ENCODE measurements at regions not wholly inside any gene's neighbourhood (a gene's known extent, or its start where the extent isn't known, plus 50 kb on each side); places are given as distances from the start of the nearest gene placed in this dataset.
"Not testable (repeated sequence)": the region's sequence is repeated elsewhere in the genome, so short reads cannot be mapped to it uniquely, and the experiment has no call there.

DNA sequence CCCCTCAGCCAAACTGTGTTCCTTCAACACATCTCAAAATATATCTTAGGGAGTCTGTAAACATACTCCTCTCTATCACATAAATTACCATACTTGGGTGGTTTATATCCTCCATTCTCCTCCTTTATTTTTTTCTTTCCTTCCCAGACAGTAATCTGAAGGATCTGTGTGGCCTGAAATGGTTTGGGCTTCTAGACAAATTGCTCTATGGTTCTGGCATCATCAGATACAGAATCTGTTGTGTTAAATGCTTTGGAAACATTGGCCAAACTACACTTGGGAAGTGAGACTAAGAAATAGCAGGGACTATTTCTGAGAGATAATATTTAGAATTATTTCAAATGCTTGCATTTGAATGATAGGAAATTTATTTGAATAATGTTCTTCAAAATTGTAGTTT is 353.0 kb upstream of the KCND2 start:
- no peak for DNase-seq
- H3K4me1 Mint-ChIP-seq (ENCODE audit: low read depth): no peaks in the 10 kb centered on the region
- ATAC-seq: no peak
- no peaks in the 10 kb centered on the region for H3K27me3 Mint-ChIP-seq (ENCODE audit: low read depth)
- H3K4me3 Mint-ChIP-seq: no peak overlapping the region
- peaks cover 15% of the 10 kb centered on the region for H3K9me3 Mint-ChIP-seq
- H3K36me3 Mint-ChIP-seq (ENCODE audit: insufficient read depth): no peaks in the 10 kb centered on the region

DNA sequence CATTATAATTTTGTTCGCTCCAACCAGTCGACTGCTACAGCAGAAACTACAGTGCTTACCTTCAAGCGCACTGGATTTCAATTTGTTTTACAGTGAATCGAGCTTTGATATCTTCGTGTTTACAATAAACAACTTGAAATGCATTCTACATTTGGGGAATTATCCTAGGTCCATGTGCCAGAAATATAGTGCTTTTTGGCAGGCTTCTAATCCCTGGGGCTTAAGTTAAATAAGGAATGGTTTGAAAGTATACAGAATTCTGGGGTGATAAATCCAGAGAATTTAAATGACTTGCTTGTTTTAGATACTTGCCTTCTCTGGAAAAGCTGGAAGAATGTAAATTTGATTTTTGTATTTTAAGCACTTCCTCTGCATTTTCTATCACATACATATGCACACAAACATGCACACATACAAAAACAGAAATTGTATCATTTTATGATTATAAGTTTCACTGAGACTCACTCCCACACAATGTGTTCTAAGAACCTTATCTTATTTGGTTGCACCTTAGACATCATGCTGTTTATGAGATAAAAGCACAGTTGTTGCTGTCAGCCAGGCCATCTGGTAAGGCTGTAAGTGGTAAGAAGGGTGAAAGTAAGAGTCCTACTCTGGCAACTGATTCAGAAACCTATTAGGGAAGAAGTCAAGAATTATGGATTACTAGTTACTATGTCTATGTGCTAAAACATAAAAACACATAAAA is 347.2 kb upstream of the KCND2 start:
- peaks cover 7% of the 10 kb centered on the region for H3K9me3 Mint-ChIP-seq
- H3K27me3 Mint-ChIP-seq (ENCODE audit: low read depth): no peaks in the 10 kb centered on the region
- no peak for ATAC-seq

DNA sequence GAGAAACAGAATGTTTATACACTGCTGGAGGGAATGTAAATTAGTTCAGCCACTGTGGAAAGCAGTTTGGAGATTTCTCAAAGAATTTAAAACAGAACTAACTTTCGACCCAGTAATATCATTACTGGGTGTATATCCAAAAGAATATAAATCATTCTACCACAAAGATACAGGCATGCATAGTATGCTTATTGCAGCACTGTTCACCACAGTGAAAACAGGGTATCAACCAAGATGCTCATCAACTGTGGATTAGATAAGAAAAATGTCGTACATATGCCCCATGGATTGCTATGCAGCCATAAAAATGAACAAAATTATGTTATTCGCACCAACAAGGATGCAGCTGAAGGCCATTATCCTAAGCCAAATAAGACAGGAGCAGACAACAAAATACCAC is 343.1 kb upstream of the KCND2 start:
- ATAC-seq (no peak), DNase-seq (no peak)
- peaks cover 7% of the 10 kb centered on the region for H3K9me3 Mint-ChIP-seq
- H3K4me1 Mint-ChIP-seq (ENCODE audit: low read depth): no peaks in the 10 kb centered on the region
- no peaks in the 10 kb centered on the region for H3K27me3 Mint-ChIP-seq (ENCODE audit: low read depth)
- H3K4me3 Mint-ChIP-seq: no peak overlapping the region
- H3K36me3 Mint-ChIP-seq (ENCODE audit: insufficient read depth): no peaks in the 10 kb centered on the region

More for the DNA sequence above, 347.2 kb upstream of the KCND2 start:
- no peak for DNase-seq
- Mint-ChIP-seq H3K4me3 (no peak overlapping the region), H3K36me3 (ENCODE audit: insufficient read depth) (no peaks in the 10 kb centered on the region), H3K4me1 (ENCODE audit: low read depth) (no peaks in the 10 kb centered on the region)

DNA sequence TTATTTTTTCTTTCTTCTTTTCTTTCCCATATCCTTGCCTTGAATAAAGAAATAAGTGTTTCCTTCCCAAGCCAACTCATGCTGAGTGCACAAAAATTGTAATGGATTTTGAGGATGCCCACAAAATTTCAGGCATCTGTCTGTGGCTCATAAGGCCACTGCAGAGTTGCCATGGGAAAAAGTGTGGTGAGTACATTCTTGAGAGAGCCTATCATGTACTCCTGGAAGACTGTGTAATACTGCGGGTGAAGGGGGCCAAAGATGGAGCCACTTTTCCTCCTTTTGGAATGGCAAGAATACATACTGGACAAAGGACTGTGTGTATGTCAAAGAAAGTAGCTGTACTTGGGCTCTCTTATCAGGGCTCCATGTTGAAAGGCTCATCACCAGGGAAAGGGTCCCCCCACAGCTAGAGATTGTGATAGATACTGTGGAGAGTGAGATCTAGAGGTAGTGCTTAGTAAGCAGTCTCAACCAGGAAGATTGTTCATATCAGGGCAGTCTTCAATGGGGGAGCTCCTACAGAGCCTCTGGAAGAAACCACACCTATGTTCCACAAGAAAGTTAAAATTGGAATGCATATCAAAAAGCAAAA is 341.6 kb upstream of the KCND2 start:
- DNase-seq (no peak), ATAC-seq (no peak)
- Mint-ChIP-seq H3K9me3 (peaks cover 3% of the 10 kb centered on the region), H3K27me3 (ENCODE audit: low read depth) (no peaks in the 10 kb centered on the region), H3K4me3 (no peak overlapping the region), H3K4me1 (ENCODE audit: low read depth) (no peaks in the 10 kb centered on the region), H3K36me3 (ENCODE audit: insufficient read depth) (no peaks in the 10 kb centered on the region)

DNA sequence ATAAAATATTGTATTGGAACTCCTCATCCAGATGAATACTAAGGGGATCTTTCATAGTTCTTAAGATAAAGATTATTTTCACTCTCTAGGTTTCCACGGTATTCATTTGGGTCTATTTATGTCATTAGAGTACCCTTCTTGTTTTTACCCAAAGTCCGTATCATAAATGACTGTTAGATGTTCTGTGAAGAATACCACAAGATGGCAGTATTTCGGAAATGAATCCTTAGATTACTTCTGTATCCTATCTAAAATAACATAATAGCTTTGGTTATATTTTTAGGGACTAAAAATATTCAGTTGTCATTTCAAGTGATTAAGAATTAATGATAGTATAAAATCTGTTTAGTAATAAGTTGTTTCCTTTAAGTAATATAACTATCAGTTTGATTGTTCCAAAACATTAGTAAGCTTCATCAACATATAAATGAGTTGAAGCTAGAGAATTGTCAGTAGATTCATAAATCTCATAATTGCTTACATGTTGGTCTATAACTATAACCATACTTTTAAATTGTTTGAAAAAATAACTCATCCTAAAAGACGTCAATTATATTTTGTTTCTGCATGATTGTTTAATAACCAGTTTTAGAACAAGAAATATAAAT is 337.5 kb upstream of the KCND2 start:
- no peaks in the 10 kb centered on the region for H3K27me3 Mint-ChIP-seq (ENCODE audit: low read depth)
- no peak for ATAC-seq
- no peaks in the 10 kb centered on the region for H3K36me3 Mint-ChIP-seq (ENCODE audit: insufficient read depth)
- no peak overlapping the region for H3K4me3 Mint-ChIP-seq
- no peaks in the 10 kb centered on the region for H3K9me3 Mint-ChIP-seq
- DNase-seq: no peak
- no peaks in the 10 kb centered on the region for H3K4me1 Mint-ChIP-seq (ENCODE audit: low read depth)

DNA sequence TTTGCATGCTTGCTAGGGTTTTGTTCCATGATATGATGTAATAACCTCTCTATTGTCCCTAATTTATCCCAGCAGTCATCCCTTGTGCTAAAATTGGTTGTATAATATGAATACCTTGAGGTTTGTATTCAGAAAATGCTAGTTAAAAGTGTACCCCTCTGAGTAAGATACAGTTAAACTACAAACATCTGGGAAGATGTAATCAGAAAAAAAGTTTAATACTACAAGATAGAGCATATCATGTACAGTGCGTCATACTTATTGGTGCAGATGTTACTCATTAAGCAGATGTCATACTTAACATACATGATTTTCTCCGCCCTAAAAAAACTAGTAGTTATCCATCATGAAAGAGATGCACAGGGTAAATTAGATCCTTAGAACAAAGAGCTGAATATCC is 336.1 kb upstream of the KCND2 start:
- Mint-ChIP-seq H3K36me3 (ENCODE audit: insufficient read depth) (no peaks in the 10 kb centered on the region), H3K9me3 (no peaks in the 10 kb centered on the region), H3K4me1 (ENCODE audit: low read depth) (no peaks in the 10 kb centered on the region), H3K4me3 (no peak overlapping the region), H3K27me3 (ENCODE audit: low read depth) (no peaks in the 10 kb centered on the region)
- no peak for DNase-seq
- no peak for ATAC-seq

DNA sequence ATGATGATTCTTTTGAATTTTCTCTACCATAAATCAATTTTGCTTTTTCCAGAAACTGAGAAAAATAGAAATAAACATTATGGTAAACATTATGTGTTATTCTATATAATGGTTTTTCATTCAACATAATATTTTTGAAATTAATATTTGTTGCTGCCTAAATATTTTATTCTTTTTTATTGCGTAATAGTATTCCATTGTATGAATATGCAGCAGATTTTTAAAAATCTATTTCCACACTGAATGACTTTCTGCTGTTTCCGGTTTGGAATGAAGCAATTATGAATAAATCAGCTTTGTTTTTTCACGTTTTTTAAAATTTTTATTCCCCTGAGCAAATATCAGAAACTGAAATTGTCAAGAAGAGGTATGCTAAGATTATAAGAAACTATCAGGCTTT is 335.2 kb upstream of the KCND2 start:
- Mint-ChIP-seq H3K4me3 (no peak overlapping the region), H3K4me1 (ENCODE audit: low read depth) (no peaks in the 10 kb centered on the region), H3K9me3 (no peaks in the 10 kb centered on the region), H3K27me3 (ENCODE audit: low read depth) (no peaks in the 10 kb centered on the region), H3K36me3 (ENCODE audit: insufficient read depth) (no peaks in the 10 kb centered on the region)
- DNase-seq: no peak
- no peak for ATAC-seq

DNA sequence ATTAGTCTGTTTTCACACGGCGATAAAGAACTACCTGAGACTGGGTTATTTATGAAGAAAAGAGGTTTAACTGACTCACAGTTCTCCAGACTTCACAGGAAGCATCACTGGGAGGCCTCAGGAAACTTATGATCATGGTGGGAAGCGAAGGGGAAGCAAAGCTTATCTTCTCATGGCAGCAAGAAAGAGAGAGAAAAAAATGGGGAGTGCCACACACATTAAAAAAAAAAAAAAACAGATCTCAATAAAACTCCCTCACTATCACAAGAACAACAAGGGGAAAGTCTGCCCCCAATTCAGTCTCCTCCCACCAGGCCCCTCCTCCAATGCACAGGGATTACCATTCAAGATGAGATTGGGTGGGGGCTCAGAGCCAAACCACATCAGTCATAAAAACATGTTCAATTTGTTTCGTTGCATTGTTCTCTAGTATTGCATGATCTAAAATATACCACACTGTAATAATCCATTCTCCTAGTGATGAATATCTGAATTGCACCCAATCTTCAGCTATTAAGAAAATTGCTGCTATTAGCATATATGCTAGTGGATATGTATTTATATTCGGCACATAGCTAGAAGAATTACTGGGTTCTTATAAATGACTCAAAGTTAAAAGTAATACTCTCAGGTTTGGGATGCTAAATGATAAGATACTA is 328.9 kb upstream of the KCND2 start:
- DNase-seq (no peak), ATAC-seq (no peak)
- Mint-ChIP-seq H3K36me3 (ENCODE audit: insufficient read depth) (no peaks in the 10 kb centered on the region), H3K4me3 (no peak overlapping the region), H3K27me3 (ENCODE audit: low read depth) (no peaks in the 10 kb centered on the region), H3K9me3 (no peaks in the 10 kb centered on the region), H3K4me1 (ENCODE audit: low read depth) (no peaks in the 10 kb centered on the region)

DNA sequence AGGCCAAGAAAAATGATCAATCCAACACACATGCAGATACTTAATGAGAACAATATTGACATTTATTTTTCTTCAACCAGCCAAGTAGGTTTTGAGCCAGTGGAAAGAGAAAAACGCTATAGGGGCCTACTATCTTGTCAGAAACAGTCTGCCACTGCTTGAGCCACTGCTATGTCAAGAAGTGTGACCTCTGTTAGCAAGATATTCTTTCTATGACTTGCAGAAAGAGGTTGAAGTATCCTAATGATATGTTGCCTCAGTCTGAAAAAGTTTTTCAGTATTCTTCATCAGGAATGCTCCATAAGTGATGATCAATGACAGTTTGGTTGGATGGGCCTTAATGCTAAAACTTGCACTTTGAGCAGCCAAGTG is 328.4 kb upstream of the KCND2 start:
- ATAC-seq (no peak), DNase-seq (no peak)
- Mint-ChIP-seq H3K9me3 (no peaks in the 10 kb centered on the region), H3K27me3 (ENCODE audit: low read depth) (no peaks in the 10 kb centered on the region), H3K4me1 (ENCODE audit: low read depth) (no peaks in the 10 kb centered on the region), H3K36me3 (ENCODE audit: insufficient read depth) (no peaks in the 10 kb centered on the region), H3K4me3 (no peak overlapping the region)

DNA sequence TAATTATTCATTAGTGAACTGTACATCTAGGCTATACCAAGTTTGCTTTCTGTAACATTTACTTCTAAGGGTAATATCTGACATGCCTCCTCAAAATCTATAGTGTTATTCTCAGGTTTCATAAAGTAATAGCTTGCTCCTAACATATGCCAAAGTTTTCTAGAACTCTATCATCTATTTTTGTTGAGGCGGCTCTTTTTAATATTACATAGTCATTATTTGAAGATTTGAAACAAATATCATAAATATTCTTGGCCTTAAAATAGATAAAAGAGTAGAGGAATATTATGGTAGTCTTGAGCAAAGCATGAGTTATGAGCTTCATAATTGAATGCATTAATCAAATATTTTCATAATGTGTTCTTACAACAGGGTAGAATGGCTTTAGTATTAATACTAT is 327.2 kb upstream of the KCND2 start:
- DNase-seq: no peak
- Mint-ChIP-seq H3K4me3 (no peak overlapping the region), H3K9me3 (no peaks in the 10 kb centered on the region), H3K36me3 (ENCODE audit: insufficient read depth) (no peaks in the 10 kb centered on the region), H3K4me1 (ENCODE audit: low read depth) (no peaks in the 10 kb centered on the region), H3K27me3 (ENCODE audit: low read depth) (no peaks in the 10 kb centered on the region)
- ATAC-seq: no peak

DNA sequence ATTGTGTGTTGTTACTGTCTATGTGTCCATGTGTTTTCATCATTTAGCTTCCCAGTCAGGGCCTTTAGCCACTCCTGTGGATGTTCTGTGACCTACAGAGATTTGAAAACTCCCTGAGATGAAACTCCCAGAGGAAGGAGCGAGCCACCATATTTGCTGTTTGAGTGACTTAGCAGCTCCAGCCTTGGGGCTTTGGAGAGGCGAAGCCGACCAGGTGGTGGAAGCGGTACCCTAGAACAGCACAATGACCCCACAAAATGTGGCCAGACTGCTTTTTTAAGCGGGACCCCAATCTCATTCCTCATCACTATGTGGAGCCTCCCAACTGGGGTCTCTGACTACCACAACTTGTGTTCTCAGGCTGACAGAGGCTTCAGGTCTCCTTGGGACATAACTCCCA is 323.9 kb upstream of the KCND2 start:
- H3K27me3 Mint-ChIP-seq (ENCODE audit: low read depth): no peaks in the 10 kb centered on the region
- no peaks in the 10 kb centered on the region for H3K4me1 Mint-ChIP-seq (ENCODE audit: low read depth)
- H3K36me3 Mint-ChIP-seq (ENCODE audit: insufficient read depth): no peaks in the 10 kb centered on the region
- ATAC-seq (no peak), DNase-seq (no peak)
- H3K9me3 Mint-ChIP-seq: no peaks in the 10 kb centered on the region
- H3K4me3 Mint-ChIP-seq: no peak overlapping the region

DNA sequence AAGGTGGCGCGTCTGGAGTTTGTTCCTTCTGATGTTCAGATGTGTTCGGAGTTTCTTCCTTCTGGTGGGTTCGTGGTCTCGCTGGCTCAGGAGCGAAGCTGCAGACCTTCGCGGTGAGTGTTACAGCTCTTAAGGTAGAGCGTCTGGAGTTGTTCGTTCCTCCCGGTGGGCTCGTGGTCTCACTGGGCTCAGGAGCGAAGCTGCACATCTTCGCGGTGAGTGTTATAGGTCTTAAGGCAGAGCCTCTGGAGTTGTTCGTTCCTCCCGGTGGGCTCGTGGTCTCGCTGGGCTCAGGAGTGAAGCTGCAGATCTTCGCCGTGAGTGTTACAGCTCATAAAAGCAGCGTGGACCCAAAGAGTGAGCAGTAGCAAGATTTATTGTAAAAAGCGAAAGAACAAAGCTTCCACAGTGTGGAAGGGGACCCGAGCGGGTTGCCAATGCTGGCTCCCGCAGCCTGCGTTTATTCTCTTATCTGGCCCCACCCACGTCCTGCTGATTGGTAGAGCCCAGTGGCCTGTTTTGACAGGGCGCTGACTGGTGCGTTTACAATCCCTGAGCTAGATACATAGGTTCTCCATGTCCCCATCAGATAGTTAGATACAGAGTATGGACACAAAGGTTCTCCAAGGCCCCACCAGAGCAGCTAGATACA is 322.5 kb upstream of the KCND2 start:
- not testable (repeated sequence) for H3K9me3 Mint-ChIP-seq; H3K4me3 Mint-ChIP-seq; DNase-seq; ATAC-seq; H3K27me3 Mint-ChIP-seq (ENCODE audit: low read depth); H3K4me1 Mint-ChIP-seq (ENCODE audit: low read depth); H3K36me3 Mint-ChIP-seq (ENCODE audit: insufficient read depth)

DNA sequence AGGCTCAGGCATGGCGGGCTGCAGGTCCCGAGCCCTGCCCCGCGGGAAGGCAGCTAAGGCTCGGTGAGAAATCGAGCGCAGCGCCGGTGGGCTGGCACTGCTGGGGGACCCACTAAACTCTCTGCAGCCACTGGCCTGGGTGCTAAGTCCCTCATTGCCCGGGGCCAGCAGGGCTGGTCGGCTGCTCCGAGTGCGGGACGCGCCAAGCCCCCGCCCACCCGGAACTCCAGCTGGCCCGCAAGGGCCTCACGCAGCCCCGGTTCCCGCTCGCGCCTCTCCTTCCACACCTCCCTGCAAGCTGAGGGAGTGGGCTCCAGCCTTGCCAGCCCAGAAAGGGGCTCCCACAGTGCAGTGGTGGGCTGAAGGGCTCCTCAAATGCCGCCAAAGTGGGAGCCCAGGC is 321.4 kb upstream of the KCND2 start:
- not testable (repeated sequence) for H3K4me1 Mint-ChIP-seq (ENCODE audit: low read depth); DNase-seq; H3K9me3 Mint-ChIP-seq; H3K36me3 Mint-ChIP-seq (ENCODE audit: insufficient read depth); H3K27me3 Mint-ChIP-seq (ENCODE audit: low read depth); H3K4me3 Mint-ChIP-seq; ATAC-seq

DNA sequence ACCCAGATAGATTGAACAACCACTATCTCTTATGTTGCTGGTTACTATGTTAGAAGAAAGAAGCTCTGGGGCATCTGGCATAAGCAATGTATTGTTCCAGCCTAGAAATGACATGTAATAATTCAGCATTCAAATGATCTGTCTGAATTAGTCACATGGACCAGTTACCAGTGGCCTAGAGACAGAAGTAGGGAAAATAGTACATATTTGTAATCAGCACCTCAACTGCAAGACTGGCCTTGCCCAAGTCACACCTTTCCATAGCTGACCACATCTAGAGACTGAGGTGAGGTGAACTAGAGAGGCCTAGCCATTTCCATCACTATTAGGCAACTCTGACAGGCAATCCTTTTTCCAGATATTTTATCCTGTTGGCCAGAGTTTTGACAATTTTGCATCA is 315.6 kb upstream of the KCND2 start:
- DNase-seq: no peak
- no peak for ATAC-seq
- Mint-ChIP-seq H3K36me3 (ENCODE audit: insufficient read depth) (no peaks in the 10 kb centered on the region), H3K4me3 (no peak overlapping the region), H3K9me3 (peaks cover 4% of the 10 kb centered on the region), H3K27me3 (ENCODE audit: low read depth) (no peaks in the 10 kb centered on the region), H3K4me1 (ENCODE audit: low read depth) (no peaks in the 10 kb centered on the region)
